Osteoblast (primary cell): ENCODE measurements at regions not wholly inside any gene's neighbourhood (a gene's known extent, or its start where the extent isn't known, plus 50 kb on each side); places are given as distances from the start of the nearest gene placed in this dataset.

Experiments used
- DNase-seq: peaks from one replicate; pipeline ENCODE4 v3.0.0; 2011; ENCODE audit warnings: low spot score, mixed read lengths; ENCODE audit not compliant: insufficient read length; ENCODE audit errors: missing footprints
- H2AFZ ChIP-seq: 2 replicates; pipeline ENCODE4 v1.6.0; 2011; ENCODE audit warnings: mild to moderate bottlenecking, low read length
- H3K27ac ChIP-seq: 2 replicates; pipeline ENCODE4 v1.5.1; 2011; ENCODE audit warnings: mild to moderate bottlenecking, low read depth, low read length, moderate library complexity
- H3K27me3 ChIP-seq: 2 replicates; pipeline ENCODE4 v1.6.0; 2012; ENCODE audit warnings: mild to moderate bottlenecking, control low read depth, inconsistent platforms, low read length, moderate library complexity; ENCODE audit not compliant: insufficient read depth
- H3K36me3 ChIP-seq: 2 replicates; pipeline ENCODE4 v1.5.1; 2011; ENCODE audit warnings: mild to moderate bottlenecking, low read length, control low read depth, moderate library complexity; ENCODE audit not compliant: insufficient read depth
- H3K4me1 ChIP-seq: 2 replicates; pipeline ENCODE4 v1.5.1; 2011; ENCODE audit warnings: mild to moderate bottlenecking, low read length, control low read depth, moderate library complexity; ENCODE audit not compliant: insufficient read depth
- H3K4me2 ChIP-seq: 2 replicates; pipeline ENCODE4 v1.6.0; 2011; ENCODE audit warnings: mild to moderate bottlenecking, low read length; ENCODE audit not compliant: insufficient read depth
- H3K4me3 ChIP-seq: fragments of 200-600 bp; sonication (generic); 3 replicates; pipeline ENCODE4 v1.5.1; 2012; ENCODE audit warnings: mild to moderate bottlenecking, low read length, inconsistent platforms; ENCODE audit not compliant: insufficient read depth
- H3K79me2 ChIP-seq: 2 replicates; pipeline ENCODE4 v1.6.0; 2012; ENCODE audit warnings: mild to moderate bottlenecking, low read length, control low read depth, inconsistent platforms; ENCODE audit not compliant: insufficient read depth
- H3K9me3 ChIP-seq: 2 replicates; pipeline ENCODE4 v1.5.1; 2011; ENCODE audit warnings: low read depth, low read length, control low read depth
- H4K20me1 ChIP-seq: 2 replicates; pipeline ENCODE4 v1.6.0; 2012; ENCODE audit warnings: mild to moderate bottlenecking, low read length, control low read depth; ENCODE audit not compliant: insufficient read depth
- TF ChIP-seq, protein P1 (sequence below): IDR thresholded peaks from 2 replicates; pipeline ENCODE4 v1.5.1; 2011; ENCODE audit warnings: mild to moderate bottlenecking, low read depth, low read length, moderate library complexity; ENCODE audit errors: extremely low read depth

DNA sequence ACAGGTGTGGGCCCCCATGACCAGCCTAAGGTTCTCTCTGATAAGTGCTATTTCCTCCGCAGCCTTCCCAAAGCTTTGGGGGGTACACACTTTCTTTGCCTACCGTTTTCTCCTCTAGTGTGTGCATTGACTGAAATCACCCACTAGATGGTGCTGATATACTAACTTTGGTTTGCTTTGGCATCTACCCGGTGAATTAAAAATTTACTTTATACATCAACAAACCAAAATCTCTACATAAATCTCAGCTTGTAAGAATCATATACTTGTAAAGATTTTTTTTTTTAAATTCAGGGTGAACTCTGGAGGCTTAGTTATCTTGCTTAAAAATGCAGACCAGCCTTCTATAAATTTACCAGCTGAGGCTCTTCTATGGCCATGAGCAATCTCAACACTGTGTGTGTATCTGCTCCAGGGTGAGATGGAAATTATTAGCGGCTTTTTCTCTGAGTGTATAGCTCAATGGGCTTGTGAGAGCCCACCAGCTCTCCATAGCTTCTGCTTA, 475.7 kb upstream of the TNC start:
- H3K4me2 ChIP-seq, result no peak overlapping the region
- H3K4me3 ChIP-seq, result no peak overlapping the region
- TF ChIP-seq, protein P1, sequence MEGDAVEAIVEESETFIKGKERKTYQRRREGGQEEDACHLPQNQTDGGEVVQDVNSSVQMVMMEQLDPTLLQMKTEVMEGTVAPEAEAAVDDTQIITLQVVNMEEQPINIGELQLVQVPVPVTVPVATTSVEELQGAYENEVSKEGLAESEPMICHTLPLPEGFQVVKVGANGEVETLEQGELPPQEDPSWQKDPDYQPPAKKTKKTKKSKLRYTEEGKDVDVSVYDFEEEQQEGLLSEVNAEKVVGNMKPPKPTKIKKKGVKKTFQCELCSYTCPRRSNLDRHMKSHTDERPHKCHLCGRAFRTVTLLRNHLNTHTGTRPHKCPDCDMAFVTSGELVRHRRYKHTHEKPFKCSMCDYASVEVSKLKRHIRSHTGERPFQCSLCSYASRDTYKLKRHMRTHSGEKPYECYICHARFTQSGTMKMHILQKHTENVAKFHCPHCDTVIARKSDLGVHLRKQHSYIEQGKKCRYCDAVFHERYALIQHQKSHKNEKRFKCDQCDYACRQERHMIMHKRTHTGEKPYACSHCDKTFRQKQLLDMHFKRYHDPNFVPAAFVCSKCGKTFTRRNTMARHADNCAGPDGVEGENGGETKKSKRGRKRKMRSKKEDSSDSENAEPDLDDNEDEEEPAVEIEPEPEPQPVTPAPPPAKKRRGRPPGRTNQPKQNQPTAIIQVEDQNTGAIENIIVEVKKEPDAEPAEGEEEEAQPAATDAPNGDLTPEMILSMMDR, result peak; percentile 83
- H3K27ac ChIP-seq, result peak overlapping the region; percentile 98
- H2AFZ ChIP-seq, result peak overlapping the region; percentile 37
- peaks cover 2% of the 10 kb centered on the region for H3K79me2 ChIP-seq
- H3K36me3 ChIP-seq, result no peaks in the 10 kb centered on the region
- no peaks in the 10 kb centered on the region for H3K27me3 ChIP-seq
- H4K20me1 ChIP-seq, result no peaks in the 10 kb centered on the region
- no peaks in the 10 kb centered on the region for H3K9me3 ChIP-seq
- H3K4me1 ChIP-seq, result peaks cover 80% of the 10 kb centered on the region
- no peak for DNase-seq

- DNase-seq, result no peak
- peaks cover 2% of the 10 kb centered on the region for H3K79me2 ChIP-seq
- peaks cover 77% of the 10 kb centered on the region for H3K4me1 ChIP-seq
- H3K27me3 ChIP-seq, result no peaks in the 10 kb centered on the region
- TF ChIP-seq, protein P1, result no peak
- H4K20me1 ChIP-seq, result no peaks in the 10 kb centered on the region
- H3K9me3 ChIP-seq, result no peaks in the 10 kb centered on the region
- no peak overlapping the region for H3K4me2 ChIP-seq
- no peaks in the 10 kb centered on the region for H3K36me3 ChIP-seq
- no peak overlapping the region for H3K4me3 ChIP-seq
- no peak overlapping the region for H2AFZ ChIP-seq
- peak overlapping the region; percentile 98 for H3K27ac ChIP-seq
These were observed 476.6 kb upstream of the TNC start for GRCh38 chr9:115594557-115594956.

GRCh38 chr9:115596021-115596745, 478.2 kb upstream of the TNC start:
- Histone ChIP-seq H3K4me1 (peaks cover 72% of the 10 kb centered on the region), H3K9me3 (no peaks in the 10 kb centered on the region), H4K20me1 (no peaks in the 10 kb centered on the region), H3K4me3 (peak overlapping the region; percentile 66), H3K79me2 (peaks cover 2% of the 10 kb centered on the region), H3K4me2 (peak overlapping the region; percentile 93), H2AFZ (peak overlapping the region; percentile 10), H3K27ac (peak overlapping the region; percentile 98), H3K36me3 (no peaks in the 10 kb centered on the region), H3K27me3 (no peaks in the 10 kb centered on the region)
- TF ChIP-seq, protein P1, result no peak
- DNase-seq, result peak; percentile 61

- peaks cover 69% of the 10 kb centered on the region for H3K4me1 ChIP-seq
- peak overlapping the region; percentile 98 for H3K27ac ChIP-seq
- H3K79me2 ChIP-seq, result peaks cover 2% of the 10 kb centered on the region
- no peaks in the 10 kb centered on the region for H4K20me1 ChIP-seq
- no peaks in the 10 kb centered on the region for H3K9me3 ChIP-seq
- no peaks in the 10 kb centered on the region for H3K36me3 ChIP-seq
- TF ChIP-seq, protein P1, result no peak
- peak overlapping the region; percentile 10 for H2AFZ ChIP-seq
- H3K4me3 ChIP-seq, result peak overlapping the region; percentile 66
- DNase-seq, result no peak
- H3K27me3 ChIP-seq, result no peaks in the 10 kb centered on the region
- peak overlapping the region; percentile 93 for H3K4me2 ChIP-seq
These were observed 478.8 kb upstream of the TNC start for GRCh38 chr9:115596746-115597080.
